ENCODE measurements at regions not wholly inside any gene's neighbourhood (a gene's known extent, or its start where the extent isn't known, plus 50 kb on each side); places are given as distances from the start of the nearest gene placed in this dataset.
"Not testable (repeated sequence)": the region's sequence is repeated elsewhere in the genome, so short reads cannot be mapped to it uniquely, and the experiment has no call there.

DNA sequence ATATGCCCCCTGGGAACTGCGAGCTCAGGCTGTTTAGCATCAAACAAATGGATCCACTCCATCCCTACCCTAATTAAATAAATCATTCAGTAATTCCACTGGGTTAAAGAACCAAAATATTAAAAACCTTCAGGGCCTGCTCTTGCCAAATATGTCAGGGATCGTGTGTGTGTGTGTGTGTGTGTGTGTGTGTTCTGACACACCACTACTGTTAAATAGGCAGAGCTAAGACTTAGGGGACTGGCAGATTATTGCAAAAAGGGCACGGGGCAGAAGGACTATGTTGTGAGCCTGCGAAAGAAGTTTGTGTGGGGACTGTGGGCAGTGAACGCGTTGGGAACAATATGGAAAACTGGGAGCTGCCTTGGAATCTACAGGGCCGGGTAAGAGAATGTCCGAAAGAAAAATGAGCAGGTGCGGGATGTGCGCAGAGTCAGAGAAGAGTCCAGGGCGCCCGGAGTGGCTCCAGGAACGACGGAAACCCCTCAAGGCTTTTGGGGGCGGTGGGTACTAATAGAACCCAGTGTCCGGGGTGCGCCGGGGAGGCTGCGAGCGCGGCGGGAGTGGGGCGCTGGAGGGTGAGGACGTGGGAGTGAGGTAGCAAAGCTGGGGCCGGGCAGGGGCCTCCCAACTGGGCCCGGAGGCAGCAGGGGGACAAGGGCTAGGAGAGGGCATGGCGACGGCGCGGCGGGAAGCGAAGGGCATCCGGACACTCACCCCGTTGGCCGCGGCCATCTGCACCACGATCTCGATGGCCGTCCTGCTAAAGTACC, 54.8 kb downstream of the FOXD4L6 start:
- TF ChIP-seq, protein P1, sequence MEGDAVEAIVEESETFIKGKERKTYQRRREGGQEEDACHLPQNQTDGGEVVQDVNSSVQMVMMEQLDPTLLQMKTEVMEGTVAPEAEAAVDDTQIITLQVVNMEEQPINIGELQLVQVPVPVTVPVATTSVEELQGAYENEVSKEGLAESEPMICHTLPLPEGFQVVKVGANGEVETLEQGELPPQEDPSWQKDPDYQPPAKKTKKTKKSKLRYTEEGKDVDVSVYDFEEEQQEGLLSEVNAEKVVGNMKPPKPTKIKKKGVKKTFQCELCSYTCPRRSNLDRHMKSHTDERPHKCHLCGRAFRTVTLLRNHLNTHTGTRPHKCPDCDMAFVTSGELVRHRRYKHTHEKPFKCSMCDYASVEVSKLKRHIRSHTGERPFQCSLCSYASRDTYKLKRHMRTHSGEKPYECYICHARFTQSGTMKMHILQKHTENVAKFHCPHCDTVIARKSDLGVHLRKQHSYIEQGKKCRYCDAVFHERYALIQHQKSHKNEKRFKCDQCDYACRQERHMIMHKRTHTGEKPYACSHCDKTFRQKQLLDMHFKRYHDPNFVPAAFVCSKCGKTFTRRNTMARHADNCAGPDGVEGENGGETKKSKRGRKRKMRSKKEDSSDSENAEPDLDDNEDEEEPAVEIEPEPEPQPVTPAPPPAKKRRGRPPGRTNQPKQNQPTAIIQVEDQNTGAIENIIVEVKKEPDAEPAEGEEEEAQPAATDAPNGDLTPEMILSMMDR (IDR thresholded peaks at IDR 0.05; ENCODE audit: low read depth, low read length, missing input control), result not testable (repeated sequence)
- not testable (repeated sequence) for TF ChIP-seq SP1, RAD21, YY1, JUND, RXRA (IDR thresholded peaks at IDR 0.05)
- TF ChIP-seq, protein P2, sequence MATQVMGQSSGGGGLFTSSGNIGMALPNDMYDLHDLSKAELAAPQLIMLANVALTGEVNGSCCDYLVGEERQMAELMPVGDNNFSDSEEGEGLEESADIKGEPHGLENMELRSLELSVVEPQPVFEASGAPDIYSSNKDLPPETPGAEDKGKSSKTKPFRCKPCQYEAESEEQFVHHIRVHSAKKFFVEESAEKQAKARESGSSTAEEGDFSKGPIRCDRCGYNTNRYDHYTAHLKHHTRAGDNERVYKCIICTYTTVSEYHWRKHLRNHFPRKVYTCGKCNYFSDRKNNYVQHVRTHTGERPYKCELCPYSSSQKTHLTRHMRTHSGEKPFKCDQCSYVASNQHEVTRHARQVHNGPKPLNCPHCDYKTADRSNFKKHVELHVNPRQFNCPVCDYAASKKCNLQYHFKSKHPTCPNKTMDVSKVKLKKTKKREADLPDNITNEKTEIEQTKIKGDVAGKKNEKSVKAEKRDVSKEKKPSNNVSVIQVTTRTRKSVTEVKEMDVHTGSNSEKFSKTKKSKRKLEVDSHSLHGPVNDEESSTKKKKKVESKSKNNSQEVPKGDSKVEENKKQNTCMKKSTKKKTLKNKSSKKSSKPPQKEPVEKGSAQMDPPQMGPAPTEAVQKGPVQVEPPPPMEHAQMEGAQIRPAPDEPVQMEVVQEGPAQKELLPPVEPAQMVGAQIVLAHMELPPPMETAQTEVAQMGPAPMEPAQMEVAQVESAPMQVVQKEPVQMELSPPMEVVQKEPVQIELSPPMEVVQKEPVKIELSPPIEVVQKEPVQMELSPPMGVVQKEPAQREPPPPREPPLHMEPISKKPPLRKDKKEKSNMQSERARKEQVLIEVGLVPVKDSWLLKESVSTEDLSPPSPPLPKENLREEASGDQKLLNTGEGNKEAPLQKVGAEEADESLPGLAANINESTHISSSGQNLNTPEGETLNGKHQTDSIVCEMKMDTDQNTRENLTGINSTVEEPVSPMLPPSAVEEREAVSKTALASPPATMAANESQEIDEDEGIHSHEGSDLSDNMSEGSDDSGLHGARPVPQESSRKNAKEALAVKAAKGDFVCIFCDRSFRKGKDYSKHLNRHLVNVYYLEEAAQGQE (IDR thresholded peaks at IDR 0.05), result not testable (repeated sequence)
- TF ChIP-seq, protein P3, sequence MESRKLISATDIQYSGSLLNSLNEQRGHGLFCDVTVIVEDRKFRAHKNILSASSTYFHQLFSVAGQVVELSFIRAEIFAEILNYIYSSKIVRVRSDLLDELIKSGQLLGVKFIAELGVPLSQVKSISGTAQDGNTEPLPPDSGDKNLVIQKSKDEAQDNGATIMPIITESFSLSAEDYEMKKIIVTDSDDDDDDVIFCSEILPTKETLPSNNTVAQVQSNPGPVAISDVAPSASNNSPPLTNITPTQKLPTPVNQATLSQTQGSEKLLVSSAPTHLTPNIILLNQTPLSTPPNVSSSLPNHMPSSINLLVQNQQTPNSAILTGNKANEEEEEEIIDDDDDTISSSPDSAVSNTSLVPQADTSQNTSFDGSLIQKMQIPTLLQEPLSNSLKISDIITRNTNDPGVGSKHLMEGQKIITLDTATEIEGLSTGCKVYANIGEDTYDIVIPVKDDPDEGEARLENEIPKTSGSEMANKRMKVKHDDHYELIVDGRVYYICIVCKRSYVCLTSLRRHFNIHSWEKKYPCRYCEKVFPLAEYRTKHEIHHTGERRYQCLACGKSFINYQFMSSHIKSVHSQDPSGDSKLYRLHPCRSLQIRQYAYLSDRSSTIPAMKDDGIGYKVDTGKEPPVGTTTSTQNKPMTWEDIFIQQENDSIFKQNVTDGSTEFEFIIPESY (IDR thresholded peaks at IDR 0.05), result not testable (repeated sequence)
- TF ChIP-seq, protein P4, sequence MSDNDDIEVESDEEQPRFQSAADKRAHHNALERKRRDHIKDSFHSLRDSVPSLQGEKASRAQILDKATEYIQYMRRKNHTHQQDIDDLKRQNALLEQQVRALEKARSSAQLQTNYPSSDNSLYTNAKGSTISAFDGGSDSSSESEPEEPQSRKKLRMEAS (IDR thresholded peaks at IDR 0.05), result not testable (repeated sequence)
